H9 (cell line): ENCODE measurements at regions not wholly inside any gene's neighbourhood (a gene's known extent, or its start where the extent isn't known, plus 50 kb on each side); places are given as distances from the start of the nearest gene placed in this dataset.

Experiments
- DNase-seq: peaks from one replicate; pipeline ENCODE4 v3.0.0-alpha.2; 2017
- H2AFZ ChIP-seq: one replicate; pipeline ENCODE4 v1.6.1; 2013; ENCODE audit warnings: mild to moderate bottlenecking, low read length, control low read depth, moderate library complexity
- H2AK5ac ChIP-seq: 2 replicates; pipeline ENCODE4 v1.6.1; 2013; ENCODE audit warnings: low read length, control low read depth, mixed read lengths; ENCODE audit not compliant: insufficient read length
- H2BK120ac ChIP-seq: one replicate; pipeline ENCODE4 v1.6.1; 2013; ENCODE audit warnings: low read depth, mild to moderate bottlenecking, low read length, control low read depth, inconsistent platforms; ENCODE audit not compliant: poor library complexity, severe bottlenecking
- H2BK12ac ChIP-seq: 2 replicates; pipeline ENCODE4 v1.6.1; 2013; ENCODE audit warnings: low read length, control low read depth, mixed read lengths, low read depth; ENCODE audit not compliant: insufficient read length
- H2BK15ac ChIP-seq: 2 replicates; pipeline ENCODE4 v1.6.1; 2013; ENCODE audit warnings: low read depth, low read length, control low read depth
- H2BK20ac ChIP-seq: one replicate; pipeline ENCODE4 v1.6.1; 2013; ENCODE audit warnings: low read depth, mild to moderate bottlenecking, low read length, control low read depth, inconsistent platforms; ENCODE audit not compliant: poor library complexity, severe bottlenecking
- H2BK5ac ChIP-seq: 2 replicates; pipeline ENCODE4 v1.6.1; 2013; ENCODE audit warnings: low read length, control low read depth, mixed read lengths; ENCODE audit not compliant: insufficient read length
- H3K14ac ChIP-seq: 2 replicates; pipeline ENCODE4 v1.6.1; 2013; ENCODE audit warnings: low read length, control low read depth; ENCODE audit not compliant: insufficient read depth
- H3K18ac ChIP-seq: 2 replicates; pipeline ENCODE4 v1.6.1; 2013; ENCODE audit warnings: low read depth, mild to moderate bottlenecking, mixed read lengths, low read length, control low read depth; ENCODE audit not compliant: insufficient read length
- H3K23ac ChIP-seq: 2 replicates; pipeline ENCODE4 v1.6.1; 2013; ENCODE audit warnings: low read length, control low read depth, mixed read lengths, low read depth; ENCODE audit not compliant: insufficient read length
- H3K23me2 ChIP-seq: 2 replicates; pipeline ENCODE4 v1.6.1; 2013; ENCODE audit warnings: low read depth, mild to moderate bottlenecking, mixed read lengths, low read length, control low read depth; ENCODE audit not compliant: insufficient read length, poor library complexity, severe bottlenecking
- H3K27ac ChIP-seq: 2 replicates; pipeline ENCODE4 v1.5.1; 2013; ENCODE audit warnings: low read length, control low read depth, mixed read lengths, low read depth; ENCODE audit not compliant: insufficient read length
- H3K27me3 ChIP-seq: 2 replicates; pipeline ENCODE4 v1.6.1; 2013; ENCODE audit warnings: low read length, control low read depth, inconsistent platforms; ENCODE audit not compliant: insufficient read depth
- H3K4ac ChIP-seq: 2 replicates; pipeline ENCODE4 v1.6.1; 2013; ENCODE audit warnings: low read depth, mild to moderate bottlenecking, control low read depth, inconsistent platforms, low read length, moderate library complexity
- H3K4me1 ChIP-seq: 2 replicates; pipeline ENCODE4 v1.6.1; 2013; ENCODE audit warnings: low read length, control low read depth, inconsistent platforms; ENCODE audit not compliant: insufficient read depth
- H3K4me2 ChIP-seq: 2 replicates; pipeline ENCODE4 v1.6.1; 2013; ENCODE audit warnings: low read length, control low read depth, mixed read lengths; ENCODE audit not compliant: insufficient read length, insufficient read depth
- H3K56ac ChIP-seq: 2 replicates; pipeline ENCODE4 v1.6.1; 2013; ENCODE audit warnings: low read depth, mild to moderate bottlenecking, mixed read lengths, low read length, control low read depth; ENCODE audit not compliant: insufficient read length
- H3K79me1 ChIP-seq: 2 replicates; pipeline ENCODE4 v1.6.1; 2013; ENCODE audit warnings: low read depth, mild to moderate bottlenecking, moderate library complexity, low read length, control low read depth, inconsistent platforms; ENCODE audit not compliant: insufficient read depth, poor library complexity, severe bottlenecking
- H3K79me2 ChIP-seq: 2 replicates; pipeline ENCODE4 v1.6.1; 2013; ENCODE audit warnings: low read length, control low read depth, inconsistent platforms; ENCODE audit not compliant: insufficient read depth
- H3K9ac ChIP-seq: 2 replicates; pipeline ENCODE4 v1.6.1; 2013; ENCODE audit warnings: low read length, control low read depth, mixed read lengths; ENCODE audit not compliant: insufficient read length; ENCODE audit errors: extremely low read depth
- H3K9me3 ChIP-seq: one replicate; pipeline ENCODE4 v1.6.1; 2013; ENCODE audit warnings: low read depth, low read length, inconsistent platforms; ENCODE audit not compliant: control insufficient read depth
- H3T11ph ChIP-seq: one replicate; pipeline ENCODE4 v1.6.1; 2013; ENCODE audit warnings: mild to moderate bottlenecking, low read length, control low read depth, inconsistent platforms
- H4K20me1 ChIP-seq: one replicate; pipeline ENCODE4 v1.6.1; 2013; ENCODE audit not compliant: control insufficient read depth, insufficient read length, insufficient read depth
- H4K5ac ChIP-seq: 2 replicates; pipeline ENCODE4 v1.6.1; 2013; ENCODE audit warnings: low read depth, mild to moderate bottlenecking, mixed read lengths, low read length, control low read depth; ENCODE audit not compliant: insufficient read length
- H4K8ac ChIP-seq: replicated peaks from 2 replicates; pipeline ENCODE4 v1.6.1; 2013; ENCODE audit warnings: low read length, control low read depth, mixed read lengths, low read depth; ENCODE audit not compliant: insufficient read length
- H4K91ac ChIP-seq: 2 replicates; pipeline ENCODE4 v1.6.1; 2013; ENCODE audit warnings: low read depth, mild to moderate bottlenecking, moderate library complexity, mixed read lengths, low read length, control low read depth; ENCODE audit not compliant: insufficient read length
- H3K27ac Mint-ChIP-seq, 3 experiments: 2 replicates in 2 of 3; 3 replicates in 1 of 3; pipeline ENCODE4 v1.8.0; 2020 to 2021; ENCODE audit warnings: mixed read lengths in 3 of 3, mild to moderate bottlenecking in 1 of 3, moderate library complexity in 1 of 3
- H3K27me3 Mint-ChIP-seq: 2 replicates; pipeline ENCODE4 v1.8.0; 2021; ENCODE audit warnings: low read depth, mild to moderate bottlenecking, moderate library complexity, mixed read lengths
- H3K36me3 Mint-ChIP-seq, 3 experiments: 2 replicates in 2 of 3; 3 replicates in 1 of 3; pipeline ENCODE4 v1.8.0; 2020 to 2021; ENCODE audit warnings: low read depth in 3 of 3, mixed read lengths in 3 of 3; ENCODE audit not compliant: insufficient read depth in 1 of 3
- H3K4me1 Mint-ChIP-seq, 2 experiments: 2 replicates each; pipeline ENCODE4 v1.8.0; 2020; ENCODE audit warnings: mixed read lengths in 2 of 2
- H3K4me3 Mint-ChIP-seq, 2 experiments: 2 replicates in 1 of 2; 3 replicates in 1 of 2; pipeline ENCODE4 v1.8.0; 2020 to 2021; ENCODE audit warnings: mild to moderate bottlenecking in 2 of 2, mixed read lengths in 2 of 2, moderate library complexity in 1 of 2
- H3K9me3 Mint-ChIP-seq, 2 experiments: 2 replicates in 1 of 2; 3 replicates in 1 of 2; pipeline ENCODE4 v1.8.0; 2020; ENCODE audit warnings: mild to moderate bottlenecking in 2 of 2, mixed read lengths in 2 of 2, moderate library complexity in 1 of 2
- CTCF ChIP-seq: fragments of 200-600 bp; sonication (generic); conservative IDR thresholded peaks from 3 replicates; pipeline ENCODE4 v1.8.0; 2021; ENCODE audit warnings: antibody characterized with exemption, mild to moderate bottlenecking
- WGBS: extraction: QIAGEN DNeasy Blood & Tissue Kit; methylation state at CpG from one replicate; pipeline ENCODE4 v1.1.7; 2013; ENCODE audit warnings: missing lambda C conversion rate, low lambda C conversion rate, mixed read lengths; ENCODE audit not compliant: insufficient read length; ENCODE audit errors: extremely low coverage; 5-methylcytosine and 5-hydroxymethylcytosine counted together

GRCh38 chr11:127596433-127596832 is 595.9 kb upstream of the KIRREL3 start:
- Histone ChIP-seq H3K27ac (no peak overlapping the region), H3K9ac (no peak overlapping the region), H2BK5ac (no peak overlapping the region), H3K56ac (no peak overlapping the region), H3K4ac (no peak overlapping the region), H2BK15ac (no peak overlapping the region), H3K79me2 (no peaks in the 10 kb centered on the region), H3K4me2 (no peak overlapping the region), H3K9me3 (no peaks in the 10 kb centered on the region), H3K14ac (no peak overlapping the region), H3K4me1 (no peaks in the 10 kb centered on the region; the same call in 1 of the 2 replicates), H3K79me1 (no peaks in the 10 kb centered on the region), H2BK20ac (no peak overlapping the region), H3T11ph (no peak overlapping the region), H3K23me2 (no peaks in the 10 kb centered on the region), H3K18ac (no peak overlapping the region), H2BK12ac (no peak overlapping the region), H2AFZ (no peak overlapping the region), H4K20me1 (no peaks in the 10 kb centered on the region), H4K8ac (no peak overlapping the region), H3K23ac (no peak overlapping the region), H2BK120ac (no peak overlapping the region), H4K5ac (no peak overlapping the region), H2AK5ac (no peak overlapping the region), H3K27me3 (no peaks in the 10 kb centered on the region), H4K91ac (no peak overlapping the region)
- TF ChIP-seq CTCF = no peak
- no peak for DNase-seq
- H3K4me3 Mint-ChIP-seq = no peak overlapping the region
- no CpG with 5 or more reads among the region's 3 CpGs for WGBS
- H3K36me3 Mint-ChIP-seq = no peaks in the 10 kb centered on the region
- H3K27me3 Mint-ChIP-seq = no peaks in the 10 kb centered on the region
- H3K9me3 Mint-ChIP-seq = no peaks in the 10 kb centered on the region
- no peak overlapping the region for H3K27ac Mint-ChIP-seq
- H3K4me1 Mint-ChIP-seq = peaks cover 7 to 9% of the 10 kb centered on the region in 2 experiments
